ENCODE measurements at regions not wholly inside any gene's neighbourhood (a gene's known extent, or its start where the extent isn't known, plus 50 kb on each side); places are given as distances from the start of the nearest gene placed in this dataset.
"Not testable (repeated sequence)": the region's sequence is repeated elsewhere in the genome, so short reads cannot be mapped to it uniquely, and the experiment has no call there.

DNA sequence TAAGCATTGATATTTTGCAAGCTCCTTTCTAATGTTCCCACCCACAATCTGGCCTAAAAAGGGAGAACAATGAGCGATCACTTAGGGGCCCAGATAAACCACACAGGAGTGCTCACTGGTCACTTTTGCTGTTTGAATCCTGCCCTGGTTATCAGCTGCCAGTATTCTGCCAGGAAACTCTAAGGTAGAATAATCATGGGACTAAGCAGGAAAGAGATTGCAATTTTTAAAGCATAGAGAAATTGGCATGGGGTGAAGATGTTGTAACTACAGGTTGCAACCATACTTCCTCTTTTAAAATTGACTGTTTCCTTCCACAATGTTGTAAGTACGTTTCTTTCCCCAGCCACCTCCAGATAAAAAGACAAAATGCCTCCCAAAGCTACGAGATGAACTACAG lies 251.2 kb upstream of the CDH11 start:
- Histone ChIP-seq H3K27me3 (ENCODE audit: low read length) (no peaks in the 10 kb centered on the region), H3K4me2 (ENCODE audit: low read depth, low read length, poor library complexity, severe bottlenecking) (no peak overlapping the region), H3K9me3 (ENCODE audit: low read length) (no peaks in the 10 kb centered on the region), H3K4me3 (ENCODE audit: low read length) (no peak overlapping the region), H2AFZ (ENCODE audit: low read length) (no peak overlapping the region), H4K20me1 (ENCODE audit: insufficient read depth, low read depth, low read length) (no peaks in the 10 kb centered on the region), H3K79me2 (ENCODE audit: low read length) (no peaks in the 10 kb centered on the region), H3K36me3 (ENCODE audit: insufficient read depth, low read length) (no peaks in the 10 kb centered on the region), H3K9ac (ENCODE audit: low read length) (no peak overlapping the region), H3K4me1 (ENCODE audit: low read length) (no peaks in the 10 kb centered on the region), H3K27ac (ENCODE audit: low read length) (no peak overlapping the region), H3K9me2 (replicated peaks; ENCODE audit: insufficient read depth, low read length) (no peaks in the 10 kb centered on the region)
- DNase-seq: no peak

DNA sequence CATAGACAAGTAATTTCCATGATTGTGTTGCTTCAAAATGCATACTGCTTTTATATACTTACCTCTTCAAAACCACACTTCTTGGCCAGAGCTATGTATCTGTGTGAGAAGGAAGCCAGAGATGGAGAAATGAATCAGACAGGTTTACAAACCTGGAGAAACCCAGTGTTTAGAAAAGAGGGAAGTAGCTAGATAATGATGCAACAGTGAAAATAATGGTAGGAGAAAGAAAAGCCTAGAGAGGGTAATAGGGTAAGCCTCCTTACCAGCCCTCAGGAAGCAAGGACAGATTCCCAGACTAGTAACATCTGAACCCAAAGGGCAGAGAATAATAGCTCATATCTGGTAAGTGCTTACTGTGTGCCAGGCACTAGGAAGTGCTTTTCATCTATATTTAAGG lies 250.3 kb upstream of the CDH11 start:
- Histone ChIP-seq H3K9ac (ENCODE audit: low read length) (no peak overlapping the region), H3K36me3 (ENCODE audit: insufficient read depth, low read length) (no peaks in the 10 kb centered on the region), H3K79me2 (ENCODE audit: low read length) (no peaks in the 10 kb centered on the region), H3K9me2 (replicated peaks; ENCODE audit: insufficient read depth, low read length) (no peaks in the 10 kb centered on the region), H2AFZ (ENCODE audit: low read length) (no peak overlapping the region), H3K4me1 (ENCODE audit: low read length) (no peaks in the 10 kb centered on the region), H3K27ac (ENCODE audit: low read length) (no peak overlapping the region), H4K20me1 (ENCODE audit: insufficient read depth, low read depth, low read length) (no peaks in the 10 kb centered on the region), H3K27me3 (ENCODE audit: low read length) (no peaks in the 10 kb centered on the region), H3K9me3 (ENCODE audit: low read length) (no peaks in the 10 kb centered on the region), H3K4me3 (ENCODE audit: low read length) (no peak overlapping the region), H3K4me2 (ENCODE audit: low read depth, low read length, poor library complexity, severe bottlenecking) (no peak overlapping the region)
- no peak for DNase-seq

- Histone ChIP-seq H3K36me3 (ENCODE audit: insufficient read depth, low read length) (no peaks in the 10 kb centered on the region), H3K4me2 (ENCODE audit: low read depth, low read length, poor library complexity, severe bottlenecking) (no peak overlapping the region), H2AFZ (ENCODE audit: low read length) (no peak overlapping the region), H3K9me3 (ENCODE audit: low read length) (no peaks in the 10 kb centered on the region), H3K79me2 (ENCODE audit: low read length) (no peaks in the 10 kb centered on the region), H3K4me3 (ENCODE audit: low read length) (no peak overlapping the region), H3K27ac (ENCODE audit: low read length) (no peak overlapping the region), H3K4me1 (ENCODE audit: low read length) (no peaks in the 10 kb centered on the region), H3K9me2 (replicated peaks; ENCODE audit: insufficient read depth, low read length) (no peaks in the 10 kb centered on the region), H3K9ac (ENCODE audit: low read length) (no peak overlapping the region), H3K27me3 (ENCODE audit: low read length) (no peaks in the 10 kb centered on the region), H4K20me1 (ENCODE audit: insufficient read depth, low read depth, low read length) (no peaks in the 10 kb centered on the region)
- DNase-seq: no peak
These were observed 244.2 kb upstream of the CDH11 start for GRCh38 chr16:65365732-65366715.

- not testable (repeated sequence) for H3K9me2 ChIP-seq (replicated peaks; ENCODE audit: insufficient read depth, low read length); H2AFZ ChIP-seq (ENCODE audit: low read length); H3K9ac ChIP-seq (ENCODE audit: low read length); H3K9me3 ChIP-seq (ENCODE audit: low read length); H3K79me2 ChIP-seq (ENCODE audit: low read length); H3K4me1 ChIP-seq (ENCODE audit: low read length); H3K27ac ChIP-seq (ENCODE audit: low read length); DNase-seq; H3K4me3 ChIP-seq (ENCODE audit: low read length); H3K4me2 ChIP-seq (ENCODE audit: low read depth, low read length, poor library complexity, severe bottlenecking); H4K20me1 ChIP-seq (ENCODE audit: insufficient read depth, low read depth, low read length); H3K36me3 ChIP-seq (ENCODE audit: insufficient read depth, low read length); H3K27me3 ChIP-seq (ENCODE audit: low read length)
These were observed 234.9 kb upstream of the CDH11 start for GRCh38 chr16:65356721-65357120.

- H3K4me1 ChIP-seq (ENCODE audit: low read length): no peaks in the 10 kb centered on the region
- no peaks in the 10 kb centered on the region for H3K9me2 ChIP-seq (replicated peaks; ENCODE audit: insufficient read depth, low read length)
- no peaks in the 10 kb centered on the region for H3K36me3 ChIP-seq (ENCODE audit: insufficient read depth, low read length)
- H3K4me2 ChIP-seq (ENCODE audit: low read depth, low read length, poor library complexity, severe bottlenecking): no peak overlapping the region
- H3K9ac ChIP-seq (ENCODE audit: low read length): no peak overlapping the region
- H3K27me3 ChIP-seq (ENCODE audit: low read length): no peaks in the 10 kb centered on the region
- H2AFZ ChIP-seq (ENCODE audit: low read length): no peak overlapping the region
- no peaks in the 10 kb centered on the region for H3K9me3 ChIP-seq (ENCODE audit: low read length)
- H4K20me1 ChIP-seq (ENCODE audit: insufficient read depth, low read depth, low read length): no peaks in the 10 kb centered on the region
- no peaks in the 10 kb centered on the region for H3K79me2 ChIP-seq (ENCODE audit: low read length)
- H3K4me3 ChIP-seq (ENCODE audit: low read length): no peak overlapping the region
- DNase-seq: no peak
- H3K27ac ChIP-seq (ENCODE audit: low read length): no peak overlapping the region
These were observed 233.8 kb upstream of the CDH11 start for GRCh38 chr16:65355706-65356105.

- H3K36me3 ChIP-seq (ENCODE audit: insufficient read depth, low read length): no peaks in the 10 kb centered on the region
- no peak overlapping the region for H3K4me2 ChIP-seq (ENCODE audit: low read depth, low read length, poor library complexity, severe bottlenecking)
These were observed 231.3 kb upstream of the CDH11 start for GRCh38 chr16:65353183-65353582.

GRCh38 chr16:65349626-65350025 lies 227.8 kb upstream of the CDH11 start:
- Histone ChIP-seq H3K9me3 (ENCODE audit: low read length) (no peaks in the 10 kb centered on the region), H3K4me3 (ENCODE audit: low read length) (no peak overlapping the region), H3K27me3 (ENCODE audit: low read length) (no peaks in the 10 kb centered on the region), H3K4me1 (ENCODE audit: low read length) (no peaks in the 10 kb centered on the region), H3K36me3 (ENCODE audit: insufficient read depth, low read length) (no peaks in the 10 kb centered on the region), H3K27ac (ENCODE audit: low read length) (no peak overlapping the region), H3K9me2 (replicated peaks; ENCODE audit: insufficient read depth, low read length) (no peaks in the 10 kb centered on the region), H3K4me2 (ENCODE audit: low read depth, low read length, poor library complexity, severe bottlenecking) (no peak overlapping the region), H3K9ac (ENCODE audit: low read length) (no peak overlapping the region), H3K79me2 (ENCODE audit: low read length) (no peaks in the 10 kb centered on the region), H4K20me1 (ENCODE audit: insufficient read depth, low read depth, low read length) (no peaks in the 10 kb centered on the region), H2AFZ (ENCODE audit: low read length) (no peak overlapping the region)
- DNase-seq: no peak

More at GRCh38 chr16:65353183-65353582, 231.3 kb upstream of the CDH11 start:
- Histone ChIP-seq H3K4me3 (ENCODE audit: low read length) (no peak overlapping the region), H3K9ac (ENCODE audit: low read length) (no peak overlapping the region), H4K20me1 (ENCODE audit: insufficient read depth, low read depth, low read length) (no peaks in the 10 kb centered on the region), H3K79me2 (ENCODE audit: low read length) (no peaks in the 10 kb centered on the region), H3K27ac (ENCODE audit: low read length) (no peak overlapping the region), H3K27me3 (ENCODE audit: low read length) (no peaks in the 10 kb centered on the region), H3K9me3 (ENCODE audit: low read length) (no peaks in the 10 kb centered on the region), H3K4me1 (ENCODE audit: low read length) (no peaks in the 10 kb centered on the region), H3K9me2 (replicated peaks; ENCODE audit: insufficient read depth, low read length) (no peaks in the 10 kb centered on the region), H2AFZ (ENCODE audit: low read length) (no peak overlapping the region)
- DNase-seq: no peak

- H3K79me2 ChIP-seq (ENCODE audit: low read length): no peaks in the 10 kb centered on the region
- H3K4me2 ChIP-seq (ENCODE audit: low read depth, low read length, poor library complexity, severe bottlenecking): no peak overlapping the region
- H3K27me3 ChIP-seq (ENCODE audit: low read length): no peaks in the 10 kb centered on the region
- H3K4me1 ChIP-seq (ENCODE audit: low read length): no peaks in the 10 kb centered on the region
- no peak overlapping the region for H3K27ac ChIP-seq (ENCODE audit: low read length)
- H3K4me3 ChIP-seq (ENCODE audit: low read length): no peak overlapping the region
- H3K9ac ChIP-seq (ENCODE audit: low read length): no peak overlapping the region
- no peaks in the 10 kb centered on the region for H3K9me3 ChIP-seq (ENCODE audit: low read length)
- no peaks in the 10 kb centered on the region for H3K9me2 ChIP-seq (replicated peaks; ENCODE audit: insufficient read depth, low read length)
- no peaks in the 10 kb centered on the region for H3K36me3 ChIP-seq (ENCODE audit: insufficient read depth, low read length)
- no peak for DNase-seq
- no peak overlapping the region for H2AFZ ChIP-seq (ENCODE audit: low read length)
- H4K20me1 ChIP-seq (ENCODE audit: insufficient read depth, low read depth, low read length): no peaks in the 10 kb centered on the region
These were observed 221.7 kb upstream of the CDH11 start for GRCh38 chr16:65343556-65343955.

Measured in Karpas-422 (cell line).